ENCODE measurements at regions not wholly inside any gene's neighbourhood (a gene's known extent, or its start where the extent isn't known, plus 50 kb on each side); places are given as distances from the start of the nearest gene placed in this dataset.
"Not testable (repeated sequence)": the region's sequence is repeated elsewhere in the genome, so short reads cannot be mapped to it uniquely, and the experiment has no call there.

DNA sequence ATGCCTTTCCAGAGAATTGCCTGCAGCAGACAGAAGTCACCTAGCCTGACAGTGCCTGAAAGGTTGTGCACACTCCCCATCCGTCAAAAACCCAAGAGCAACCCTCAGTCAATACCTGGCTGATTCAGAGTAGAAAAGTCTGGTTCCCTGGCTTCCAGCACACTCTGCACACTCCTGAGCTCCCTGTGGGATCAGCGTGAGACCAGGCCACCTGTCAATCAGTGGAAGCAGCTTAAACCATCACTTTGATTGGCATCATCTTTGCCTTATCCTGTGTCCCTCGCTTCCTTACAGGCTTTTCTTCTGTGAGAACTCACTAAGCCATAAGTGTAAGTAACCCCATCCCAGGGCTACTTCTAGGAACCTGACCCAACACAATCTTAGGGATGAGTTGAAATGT lies 109.8 kb downstream of the ACTL7B start:
- no peak overlapping the region for H3K4me3 ChIP-seq (ENCODE audit: low read depth in 1 of 2, low read length in 2 of 2)

GRCh38 chr9:108744641-108745040 lies 111.1 kb downstream of the ACTL7B start:
- H3K4me3 ChIP-seq (ENCODE audit: low read depth in 1 of 2, low read length in 2 of 2), result no peak overlapping the region
- H3K36me3 ChIP-seq (ENCODE audit: control insufficient read depth in 1 of 2, insufficient read depth in 2 of 2, low read length in 2 of 2), result no peaks in the 10 kb centered on the region
- H3K9me3 ChIP-seq (ENCODE audit: control insufficient read depth in 1 of 2, low read length in 2 of 2), result no peaks in the 10 kb centered on the region
- no peak overlapping the region for H3K27ac ChIP-seq (ENCODE audit: low read length)
- no peaks in the 10 kb centered on the region for H3K27me3 ChIP-seq (ENCODE audit: low read depth, low read length)
- no peaks in the 10 kb centered on the region for H3K4me1 ChIP-seq (ENCODE audit: control insufficient read depth in 1 of 2, insufficient read depth in 2 of 2, low read length in 2 of 2)

More for the DNA sequence above, 109.8 kb downstream of the ACTL7B start:
- no peaks in the 10 kb centered on the region for H3K36me3 ChIP-seq (ENCODE audit: control insufficient read depth in 1 of 2, insufficient read depth in 2 of 2, low read length in 2 of 2)
- no peaks in the 10 kb centered on the region for H3K27me3 ChIP-seq (ENCODE audit: low read depth, low read length)
- H3K4me1 ChIP-seq (ENCODE audit: control insufficient read depth in 1 of 2, insufficient read depth in 2 of 2, low read length in 2 of 2), result no peaks in the 10 kb centered on the region
- no peaks in the 10 kb centered on the region for H3K9me3 ChIP-seq (ENCODE audit: control insufficient read depth in 1 of 2, low read length in 2 of 2)
- no peak overlapping the region for H3K27ac ChIP-seq (ENCODE audit: low read length)

- no peaks in the 10 kb centered on the region for H3K9me3 ChIP-seq (ENCODE audit: control insufficient read depth in 1 of 2, low read length in 2 of 2)
- no peaks in the 10 kb centered on the region for H3K4me1 ChIP-seq (ENCODE audit: control insufficient read depth in 1 of 2, insufficient read depth in 2 of 2, low read length in 2 of 2)
- no peaks in the 10 kb centered on the region for H3K36me3 ChIP-seq (ENCODE audit: control insufficient read depth in 1 of 2, insufficient read depth in 2 of 2, low read length in 2 of 2)
- H3K4me3 ChIP-seq (ENCODE audit: low read depth in 1 of 2, low read length in 2 of 2), result no peak overlapping the region
- H3K27me3 ChIP-seq (ENCODE audit: low read depth, low read length), result no peaks in the 10 kb centered on the region
- no peak overlapping the region for H3K27ac ChIP-seq (ENCODE audit: low read length)
Measured at GRCh38 chr9:108743901-108744371, 111.8 kb downstream of the ACTL7B start.

- Histone ChIP-seq H3K4me3 (ENCODE audit: low read depth in 1 of 2, low read length in 2 of 2) (no peak overlapping the region), H3K36me3 (ENCODE audit: control insufficient read depth in 1 of 2, insufficient read depth in 2 of 2, low read length in 2 of 2) (no peaks in the 10 kb centered on the region), H3K27me3 (ENCODE audit: low read depth, low read length) (no peaks in the 10 kb centered on the region), H3K4me1 (ENCODE audit: control insufficient read depth in 1 of 2, insufficient read depth in 2 of 2, low read length in 2 of 2) (no peaks in the 10 kb centered on the region), H3K9me3 (ENCODE audit: control insufficient read depth in 1 of 2, low read length in 2 of 2) (no peaks in the 10 kb centered on the region), H3K27ac (ENCODE audit: low read length) (no peak overlapping the region)
Measured at GRCh38 chr9:108743416-108743815, 112.4 kb downstream of the ACTL7B start.

GRCh38 chr9:108742191-108742590 lies 113.6 kb downstream of the ACTL7B start:
- Histone ChIP-seq H3K4me1 (ENCODE audit: control insufficient read depth in 1 of 2, insufficient read depth in 2 of 2, low read length in 2 of 2) (no peaks in the 10 kb centered on the region), H3K9me3 (ENCODE audit: control insufficient read depth in 1 of 2, low read length in 2 of 2) (no peaks in the 10 kb centered on the region), H3K4me3 (ENCODE audit: low read depth in 1 of 2, low read length in 2 of 2) (no peak overlapping the region)

GRCh38 chr9:108731292-108731691 lies 124.5 kb downstream of the ACTL7B start:
- not testable (repeated sequence) for H3K36me3 ChIP-seq (ENCODE audit: control insufficient read depth in 1 of 2, insufficient read depth in 2 of 2, low read length in 2 of 2); H3K27ac ChIP-seq (ENCODE audit: low read length); H3K27me3 ChIP-seq (ENCODE audit: low read depth, low read length); H3K4me3 ChIP-seq (ENCODE audit: low read depth in 1 of 2, low read length in 2 of 2); H3K9me3 ChIP-seq (ENCODE audit: control insufficient read depth in 1 of 2, low read length in 2 of 2); H3K4me1 ChIP-seq (ENCODE audit: control insufficient read depth in 1 of 2, insufficient read depth in 2 of 2, low read length in 2 of 2)

More at GRCh38 chr9:108742191-108742590, 113.6 kb downstream of the ACTL7B start:
- Histone ChIP-seq H3K36me3 (ENCODE audit: control insufficient read depth in 1 of 2, insufficient read depth in 2 of 2, low read length in 2 of 2) (no peaks in the 10 kb centered on the region), H3K27ac (ENCODE audit: low read length) (no peak overlapping the region), H3K27me3 (ENCODE audit: low read depth, low read length) (no peaks in the 10 kb centered on the region)

GRCh38 chr9:108727580-108728111 lies 128.1 kb downstream of the ACTL7B start:
- H3K36me3 ChIP-seq (ENCODE audit: control insufficient read depth in 1 of 2, insufficient read depth in 2 of 2, low read length in 2 of 2), result no peaks in the 10 kb centered on the region
- H3K27me3 ChIP-seq (ENCODE audit: low read depth, low read length), result no peaks in the 10 kb centered on the region
- no peak overlapping the region for H3K4me3 ChIP-seq (ENCODE audit: low read depth in 1 of 2, low read length in 2 of 2)
- H3K9me3 ChIP-seq (ENCODE audit: control insufficient read depth in 1 of 2, low read length in 2 of 2), result no peaks in the 10 kb centered on the region
- H3K4me1 ChIP-seq (ENCODE audit: control insufficient read depth in 1 of 2, insufficient read depth in 2 of 2, low read length in 2 of 2), result no peaks in the 10 kb centered on the region
- no peak overlapping the region for H3K27ac ChIP-seq (ENCODE audit: low read length)

DNA sequence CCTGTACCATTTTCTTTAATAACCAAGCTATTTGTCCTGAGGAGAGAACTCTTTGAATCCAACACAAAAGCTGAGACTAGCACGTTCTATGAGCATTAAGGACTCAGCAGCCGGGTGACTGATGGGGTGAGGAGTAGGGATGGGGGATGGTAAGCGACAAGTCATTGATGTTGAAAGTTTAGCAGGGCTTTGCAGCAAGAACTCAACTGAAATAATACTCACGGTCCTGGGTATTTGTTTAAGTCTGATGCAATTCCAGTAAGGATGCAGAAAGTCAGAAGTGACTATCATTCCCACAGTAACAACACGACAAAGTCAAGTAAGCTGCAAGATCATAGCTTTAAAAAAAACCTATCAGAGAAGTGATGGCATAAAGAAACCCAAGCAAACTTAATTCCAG lies 131.1 kb downstream of the ACTL7B start:
- no peak overlapping the region for H3K4me3 ChIP-seq (ENCODE audit: low read depth in 1 of 2, low read length in 2 of 2)
- H3K27ac ChIP-seq (ENCODE audit: low read length), result no peak overlapping the region
- no peaks in the 10 kb centered on the region for H3K36me3 ChIP-seq (ENCODE audit: control insufficient read depth in 1 of 2, insufficient read depth in 2 of 2, low read length in 2 of 2)
- no peaks in the 10 kb centered on the region for H3K27me3 ChIP-seq (ENCODE audit: low read depth, low read length)
- H3K4me1 ChIP-seq (ENCODE audit: control insufficient read depth in 1 of 2, insufficient read depth in 2 of 2, low read length in 2 of 2), result no peaks in the 10 kb centered on the region
- no peaks in the 10 kb centered on the region for H3K9me3 ChIP-seq (ENCODE audit: control insufficient read depth in 1 of 2, low read length in 2 of 2)

DNA sequence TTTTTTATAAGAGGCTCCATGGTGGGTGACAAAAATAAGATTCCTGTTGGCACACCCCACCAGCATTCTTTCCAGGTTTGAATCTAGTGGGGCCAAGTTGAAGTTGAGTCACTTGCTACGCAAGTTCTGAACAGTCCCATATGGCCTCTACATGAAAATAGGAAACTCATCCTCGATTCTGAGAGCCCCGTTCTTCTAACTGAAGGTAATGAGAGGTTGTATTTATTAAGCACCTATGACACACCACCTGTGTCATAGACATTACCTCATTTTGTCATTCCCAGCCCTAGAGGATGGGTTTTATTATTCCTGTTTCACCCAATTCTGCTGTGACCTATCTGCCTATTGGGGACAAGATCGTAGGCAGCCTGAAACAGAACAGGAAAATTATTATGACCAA lies 131.7 kb downstream of the ACTL7B start:
- Histone ChIP-seq H3K4me1 (ENCODE audit: control insufficient read depth in 1 of 2, insufficient read depth in 2 of 2, low read length in 2 of 2) (no peaks in the 10 kb centered on the region), H3K9me3 (ENCODE audit: control insufficient read depth in 1 of 2, low read length in 2 of 2) (no peaks in the 10 kb centered on the region), H3K4me3 (ENCODE audit: low read depth in 1 of 2, low read length in 2 of 2) (no peak overlapping the region), H3K36me3 (ENCODE audit: control insufficient read depth in 1 of 2, insufficient read depth in 2 of 2, low read length in 2 of 2) (no peaks in the 10 kb centered on the region), H3K27me3 (ENCODE audit: low read depth, low read length) (no peaks in the 10 kb centered on the region), H3K27ac (ENCODE audit: low read length) (no peak overlapping the region)

- Histone ChIP-seq H3K36me3 (ENCODE audit: control insufficient read depth in 1 of 2, insufficient read depth in 2 of 2, low read length in 2 of 2) (no peaks in the 10 kb centered on the region), H3K4me1 (ENCODE audit: control insufficient read depth in 1 of 2, insufficient read depth in 2 of 2, low read length in 2 of 2) (no peaks in the 10 kb centered on the region), H3K27ac (ENCODE audit: low read length) (no peak overlapping the region), H3K4me3 (ENCODE audit: low read depth in 1 of 2, low read length in 2 of 2) (no peak overlapping the region), H3K27me3 (ENCODE audit: low read depth, low read length) (no peaks in the 10 kb centered on the region), H3K9me3 (ENCODE audit: control insufficient read depth in 1 of 2, low read length in 2 of 2) (peaks cover 0 to 2% of the 10 kb centered on the region in 2 donors)
Measured at GRCh38 chr9:108722396-108722795, 133.4 kb downstream of the ACTL7B start.

DNA sequence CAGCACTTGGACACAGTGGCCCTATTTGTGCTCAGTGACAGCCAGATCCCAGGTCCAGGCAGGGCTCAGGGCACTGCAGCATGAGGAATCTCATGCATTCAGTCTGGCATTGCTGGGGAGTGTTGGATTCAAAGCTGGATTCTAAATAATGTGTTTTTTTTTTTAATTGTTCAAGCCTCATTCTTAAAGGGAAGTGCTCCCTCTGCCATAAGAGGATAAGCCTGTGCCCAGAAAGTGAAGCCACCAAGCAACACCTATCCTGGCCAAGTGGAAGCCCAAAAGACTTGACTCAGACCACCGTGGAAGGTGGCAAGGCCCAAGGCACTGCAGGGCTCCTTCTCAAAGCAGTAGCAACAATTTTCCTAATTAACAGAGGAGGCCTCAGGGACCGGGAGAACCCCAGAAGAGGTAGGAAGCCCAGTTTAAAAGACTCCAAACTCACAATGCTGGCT lies 135.6 kb downstream of the ACTL7B start:
- H3K27me3 ChIP-seq (ENCODE audit: low read depth, low read length), result no peaks in the 10 kb centered on the region
- no peaks in the 10 kb centered on the region for H3K36me3 ChIP-seq (ENCODE audit: control insufficient read depth in 1 of 2, insufficient read depth in 2 of 2, low read length in 2 of 2)
- peaks cover 0 to 2% of the 10 kb centered on the region in 2 donors for H3K9me3 ChIP-seq (ENCODE audit: control insufficient read depth in 1 of 2, low read length in 2 of 2)
- no peak overlapping the region for H3K27ac ChIP-seq (ENCODE audit: low read length)
- no peaks in the 10 kb centered on the region for H3K4me1 ChIP-seq (ENCODE audit: control insufficient read depth in 1 of 2, insufficient read depth in 2 of 2, low read length in 2 of 2)
- no peak overlapping the region for H3K4me3 ChIP-seq (ENCODE audit: low read depth in 1 of 2, low read length in 2 of 2)

GRCh38 chr9:108710424-108710823 lies 145.4 kb downstream of the ACTL7B start:
- no peak overlapping the region for H3K27ac ChIP-seq (ENCODE audit: low read length)
- no peaks in the 10 kb centered on the region for H3K27me3 ChIP-seq (ENCODE audit: low read depth, low read length)
- no peak overlapping the region for H3K4me3 ChIP-seq (ENCODE audit: low read depth in 1 of 2, low read length in 2 of 2)
- H3K9me3 ChIP-seq (ENCODE audit: control insufficient read depth in 1 of 2, low read length in 2 of 2), result no peaks in the 10 kb centered on the region
- no peaks in the 10 kb centered on the region for H3K4me1 ChIP-seq (ENCODE audit: control insufficient read depth in 1 of 2, insufficient read depth in 2 of 2, low read length in 2 of 2)
- H3K36me3 ChIP-seq (ENCODE audit: control insufficient read depth in 1 of 2, insufficient read depth in 2 of 2, low read length in 2 of 2), result no peaks in the 10 kb centered on the region
